ENCODE measurements at regions not wholly inside any gene's neighbourhood (a gene's known extent, or its start where the extent isn't known, plus 50 kb on each side); places are given as distances from the start of the nearest gene placed in this dataset.

- no peak overlapping the region for H3K4me3 ChIP-seq (ENCODE audit: low read depth, low read length)
- DNase-seq (ENCODE audit: low read depth), result no peak
- TF ChIP-seq CTCF (IDR thresholded peaks at IDR 0.05; ENCODE audit: low read depth, low read length, missing control alignments), result no peak
- in situ Hi-C loops (cut with HindIII; ENCODE audit: low sequenced_read_pairs), result no loop called here
Measured at GRCh38 chr6:109306733-109307132, 75.5 kb downstream of the CD164 start.

- in situ Hi-C loops (cut with HindIII; ENCODE audit: low sequenced_read_pairs), result no loop called here
- no peak for DNase-seq (ENCODE audit: low read depth)
- H3K4me3 ChIP-seq (ENCODE audit: low read depth, low read length), result no peak overlapping the region
- no peak for TF ChIP-seq CTCF (IDR thresholded peaks at IDR 0.05; ENCODE audit: low read depth, low read length, missing control alignments)
Measured at GRCh38 chr6:109305028-109305427, 77.2 kb downstream of the CD164 start.

- no peak for DNase-seq (ENCODE audit: low read depth)
- TF ChIP-seq CTCF (IDR thresholded peaks at IDR 0.05; ENCODE audit: low read depth, low read length, missing control alignments), result no peak
- in situ Hi-C loops (cut with HindIII; ENCODE audit: low sequenced_read_pairs), result no loop called here
- no peak overlapping the region for H3K4me3 ChIP-seq (ENCODE audit: low read depth, low read length)
Measured at GRCh38 chr6:109304284-109305015, 77.8 kb downstream of the CD164 start.

- no peak overlapping the region for H3K4me3 ChIP-seq (ENCODE audit: low read depth, low read length)
- no peak for TF ChIP-seq CTCF (IDR thresholded peaks at IDR 0.05; ENCODE audit: low read depth, low read length, missing control alignments)
- in situ Hi-C loops (cut with HindIII; ENCODE audit: low sequenced_read_pairs), result no loop called here
- no peak for DNase-seq (ENCODE audit: low read depth)
Measured at GRCh38 chr6:109303640-109304283, 78.5 kb downstream of the CD164 start.

GRCh38 chr6:109303164-109303563, 79.1 kb downstream of the CD164 start:
- no peak overlapping the region for H3K4me3 ChIP-seq (ENCODE audit: low read depth, low read length)
- in situ Hi-C loops (cut with HindIII; ENCODE audit: low sequenced_read_pairs), result no loop called here
- TF ChIP-seq CTCF (IDR thresholded peaks at IDR 0.05; ENCODE audit: low read depth, low read length, missing control alignments), result no peak
- DNase-seq (ENCODE audit: low read depth), result no peak

- H3K4me3 ChIP-seq (ENCODE audit: low read depth, low read length), result no peak overlapping the region
- DNase-seq (ENCODE audit: low read depth), result no peak
- no peak for TF ChIP-seq CTCF (IDR thresholded peaks at IDR 0.05; ENCODE audit: low read depth, low read length, missing control alignments)
- in situ Hi-C loops (cut with HindIII; ENCODE audit: low sequenced_read_pairs), result no loop called here
Measured at GRCh38 chr6:109302176-109302575, 80.1 kb downstream of the CD164 start.

Measured in astrocyte of the cerebellum (primary cell).